ENCODE measurements at regions not wholly inside any gene's neighbourhood (a gene's known extent, or its start where the extent isn't known, plus 50 kb on each side); places are given as distances from the start of the nearest gene placed in this dataset.

DNA sequence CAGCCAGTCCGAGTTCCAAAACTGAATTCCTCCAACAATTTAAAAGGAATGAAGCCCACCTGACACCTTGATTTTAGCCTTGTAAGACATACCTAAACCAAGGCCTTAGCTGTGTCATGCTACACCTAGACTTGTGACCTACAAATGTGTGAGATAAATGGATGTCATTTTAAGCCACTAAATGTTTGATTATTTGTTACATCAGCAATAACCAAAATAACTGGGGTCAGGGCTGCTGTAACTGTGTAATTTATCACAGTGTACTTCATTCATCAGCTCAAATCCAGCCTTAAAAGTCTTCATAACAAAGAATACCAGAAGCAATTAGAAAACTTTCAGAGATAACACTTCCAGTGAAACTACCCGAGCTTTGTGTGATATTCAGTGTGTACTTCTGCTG, 673.0 kb upstream of the ANO3 start:
- no peak overlapping the region for H3K4me3 ChIP-seq (replicated peaks in 1 of 2; ENCODE audit: low read depth in 1 of 2, low read length in 2 of 2)
- BruUV-seq (replicated peaks): no TSS peak
- TF ChIP-seq EZH2 (IDR thresholded peaks at IDR 0.05) (no peak), RAD21 (IDR thresholded peaks at IDR 0.05; ENCODE audit: low read depth) (no peak), EGR1 (IDR thresholded peaks at IDR 0.05; ENCODE audit: low read depth) (no peak), EZH2phosphoT487 (IDR thresholded peaks at IDR 0.05; ENCODE audit: borderline replicate concordance) (no peak), JUND (IDR thresholded peaks at IDR 0.05) (no peak)
- TF ChIP-seq, protein P1, sequence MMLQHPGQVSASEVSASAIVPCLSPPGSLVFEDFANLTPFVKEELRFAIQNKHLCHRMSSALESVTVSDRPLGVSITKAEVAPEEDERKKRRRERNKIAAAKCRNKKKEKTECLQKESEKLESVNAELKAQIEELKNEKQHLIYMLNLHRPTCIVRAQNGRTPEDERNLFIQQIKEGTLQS (IDR thresholded peaks at IDR 0.05): no peak
- H3K4me2 ChIP-seq (ENCODE audit: low read length): no peak overlapping the region
- no peaks in the 10 kb centered on the region for H3K9me2 ChIP-seq (ENCODE audit: insufficient read depth)
- H2AFZ ChIP-seq (ENCODE audit: low read depth, low read length, poor library complexity, severe bottlenecking): no peak overlapping the region
- no peak for DNase-seq (ENCODE audit: low read depth, low spot score)
- ChIA-PET POLR2A (no interaction called here), RAD21 (ENCODE audit: low non-redundant PET in 1 of 2, low total read pairs in 2 of 2, uncharacterized antibody in 2 of 2, unreplicated experiment in 2 of 2) (no interaction called here), CTCF (no interaction called here)
- H3K36me3 ChIP-seq (ENCODE audit: control insufficient read depth in 1 of 2, insufficient read depth in 2 of 2, low read length in 2 of 2): no peaks in the 10 kb centered on the region
- peaks cover 3 to 17% of the 10 kb centered on the region in 2 experiments; a peak in 3 of 4 replicates for H3K9me3 ChIP-seq (ENCODE audit: control insufficient read depth in 1 of 2, insufficient read depth in 1 of 2, low read depth in 1 of 2, low read length in 2 of 2)
- intact Hi-C loops (cut with micrococcal nuclease): no loop called here
- no peak for ATAC-seq
- H3K27me3 ChIP-seq (ENCODE audit: insufficient read depth, low read length): no peaks in the 10 kb centered on the region
- no peaks in the 10 kb centered on the region for H3K79me2 ChIP-seq (ENCODE audit: insufficient read depth, low read length)
- H3K9ac ChIP-seq (ENCODE audit: low read length): no peak overlapping the region
- no peak overlapping the region for H3K27ac ChIP-seq (ENCODE audit: low read depth, low read length)
- H4K20me1 ChIP-seq (ENCODE audit: insufficient read depth): no peaks in the 10 kb centered on the region
- H3K4me1 ChIP-seq (ENCODE audit: control insufficient read depth in 1 of 2, insufficient read depth in 2 of 2, low read length in 2 of 2): no peaks in the 10 kb centered on the region

DNA sequence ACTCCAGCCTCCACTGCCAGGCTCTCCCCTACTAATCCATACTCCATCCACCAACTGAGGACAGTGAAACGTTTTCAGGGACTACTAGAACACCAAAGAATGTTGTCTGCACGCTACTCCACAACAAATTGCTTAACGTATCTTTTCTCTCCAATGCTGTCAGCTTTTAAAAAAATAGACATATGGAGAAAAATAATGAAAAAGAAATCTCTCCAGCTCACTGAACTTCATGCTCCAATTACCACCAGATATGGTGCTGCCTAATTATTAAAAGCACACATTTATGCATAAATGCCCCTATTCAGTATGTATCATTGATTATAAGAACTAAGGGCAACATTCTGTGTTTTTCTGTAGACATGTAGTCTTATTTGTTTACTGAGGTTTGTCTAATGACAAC, 672.2 kb upstream of the ANO3 start:
- Histone ChIP-seq H3K4me1 (ENCODE audit: control insufficient read depth in 1 of 2, insufficient read depth in 2 of 2, low read length in 2 of 2) (no peaks in the 10 kb centered on the region), H3K36me3 (ENCODE audit: control insufficient read depth in 1 of 2, insufficient read depth in 2 of 2, low read length in 2 of 2) (no peaks in the 10 kb centered on the region), H3K9me3 (ENCODE audit: control insufficient read depth in 1 of 2, insufficient read depth in 1 of 2, low read depth in 1 of 2, low read length in 2 of 2) (peaks cover 3 to 19% of the 10 kb centered on the region in 2 experiments; a peak in 3 of 4 replicates), H3K9me2 (ENCODE audit: insufficient read depth) (no peaks in the 10 kb centered on the region), H3K4me3 (replicated peaks in 1 of 2; ENCODE audit: low read depth in 1 of 2, low read length in 2 of 2) (no peak overlapping the region), H3K27me3 (ENCODE audit: insufficient read depth, low read length) (no peaks in the 10 kb centered on the region), H3K4me2 (ENCODE audit: low read length) (no peak overlapping the region), H3K27ac (ENCODE audit: low read depth, low read length) (no peak overlapping the region), H3K79me2 (ENCODE audit: insufficient read depth, low read length) (no peaks in the 10 kb centered on the region), H2AFZ (ENCODE audit: low read depth, low read length, poor library complexity, severe bottlenecking) (no peak overlapping the region), H3K9ac (ENCODE audit: low read length) (no peak overlapping the region), H4K20me1 (ENCODE audit: insufficient read depth) (no peaks in the 10 kb centered on the region)
- ChIA-PET RAD21 (ENCODE audit: low non-redundant PET in 1 of 2, low total read pairs in 2 of 2, uncharacterized antibody in 2 of 2, unreplicated experiment in 2 of 2) (no interaction called here), POLR2A (no interaction called here), CTCF (no interaction called here)
- DNase-seq (ENCODE audit: low read depth, low spot score) (no peak), ATAC-seq (no peak)
- no TSS peak for BruUV-seq (replicated peaks)
- intact Hi-C loops (cut with micrococcal nuclease): no loop called here
- no peak for TF ChIP-seq SIN3A (IDR thresholded peaks at IDR 0.05; ENCODE audit: low read depth)
- no peak for TF ChIP-seq JUND (IDR thresholded peaks at IDR 0.05)
- TF ChIP-seq TCF7L2 (IDR thresholded peaks at IDR 0.05; ENCODE audit: borderline replicate concordance, extremely low read depth, insufficient read depth, insufficient read length): no peak
- no peak for TF ChIP-seq SP1 (IDR thresholded peaks at IDR 0.05; ENCODE audit: low read depth)
- TF ChIP-seq CEBPB (IDR thresholded peaks at IDR 0.05; ENCODE audit: low read depth): no peak
- TF ChIP-seq, protein P2, sequence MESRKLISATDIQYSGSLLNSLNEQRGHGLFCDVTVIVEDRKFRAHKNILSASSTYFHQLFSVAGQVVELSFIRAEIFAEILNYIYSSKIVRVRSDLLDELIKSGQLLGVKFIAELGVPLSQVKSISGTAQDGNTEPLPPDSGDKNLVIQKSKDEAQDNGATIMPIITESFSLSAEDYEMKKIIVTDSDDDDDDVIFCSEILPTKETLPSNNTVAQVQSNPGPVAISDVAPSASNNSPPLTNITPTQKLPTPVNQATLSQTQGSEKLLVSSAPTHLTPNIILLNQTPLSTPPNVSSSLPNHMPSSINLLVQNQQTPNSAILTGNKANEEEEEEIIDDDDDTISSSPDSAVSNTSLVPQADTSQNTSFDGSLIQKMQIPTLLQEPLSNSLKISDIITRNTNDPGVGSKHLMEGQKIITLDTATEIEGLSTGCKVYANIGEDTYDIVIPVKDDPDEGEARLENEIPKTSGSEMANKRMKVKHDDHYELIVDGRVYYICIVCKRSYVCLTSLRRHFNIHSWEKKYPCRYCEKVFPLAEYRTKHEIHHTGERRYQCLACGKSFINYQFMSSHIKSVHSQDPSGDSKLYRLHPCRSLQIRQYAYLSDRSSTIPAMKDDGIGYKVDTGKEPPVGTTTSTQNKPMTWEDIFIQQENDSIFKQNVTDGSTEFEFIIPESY (IDR thresholded peaks at IDR 0.05; ENCODE audit: extremely low read depth, insufficient replicate concordance, low read length): no peak
- TF ChIP-seq, protein P3, sequence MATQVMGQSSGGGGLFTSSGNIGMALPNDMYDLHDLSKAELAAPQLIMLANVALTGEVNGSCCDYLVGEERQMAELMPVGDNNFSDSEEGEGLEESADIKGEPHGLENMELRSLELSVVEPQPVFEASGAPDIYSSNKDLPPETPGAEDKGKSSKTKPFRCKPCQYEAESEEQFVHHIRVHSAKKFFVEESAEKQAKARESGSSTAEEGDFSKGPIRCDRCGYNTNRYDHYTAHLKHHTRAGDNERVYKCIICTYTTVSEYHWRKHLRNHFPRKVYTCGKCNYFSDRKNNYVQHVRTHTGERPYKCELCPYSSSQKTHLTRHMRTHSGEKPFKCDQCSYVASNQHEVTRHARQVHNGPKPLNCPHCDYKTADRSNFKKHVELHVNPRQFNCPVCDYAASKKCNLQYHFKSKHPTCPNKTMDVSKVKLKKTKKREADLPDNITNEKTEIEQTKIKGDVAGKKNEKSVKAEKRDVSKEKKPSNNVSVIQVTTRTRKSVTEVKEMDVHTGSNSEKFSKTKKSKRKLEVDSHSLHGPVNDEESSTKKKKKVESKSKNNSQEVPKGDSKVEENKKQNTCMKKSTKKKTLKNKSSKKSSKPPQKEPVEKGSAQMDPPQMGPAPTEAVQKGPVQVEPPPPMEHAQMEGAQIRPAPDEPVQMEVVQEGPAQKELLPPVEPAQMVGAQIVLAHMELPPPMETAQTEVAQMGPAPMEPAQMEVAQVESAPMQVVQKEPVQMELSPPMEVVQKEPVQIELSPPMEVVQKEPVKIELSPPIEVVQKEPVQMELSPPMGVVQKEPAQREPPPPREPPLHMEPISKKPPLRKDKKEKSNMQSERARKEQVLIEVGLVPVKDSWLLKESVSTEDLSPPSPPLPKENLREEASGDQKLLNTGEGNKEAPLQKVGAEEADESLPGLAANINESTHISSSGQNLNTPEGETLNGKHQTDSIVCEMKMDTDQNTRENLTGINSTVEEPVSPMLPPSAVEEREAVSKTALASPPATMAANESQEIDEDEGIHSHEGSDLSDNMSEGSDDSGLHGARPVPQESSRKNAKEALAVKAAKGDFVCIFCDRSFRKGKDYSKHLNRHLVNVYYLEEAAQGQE (IDR thresholded peaks at IDR 0.05; ENCODE audit: low read depth): no peak
- TF ChIP-seq ZNF274 (IDR thresholded peaks at IDR 0.05; ENCODE audit: low read depth, low read length): no peak
- no peak for TF ChIP-seq POLR2A (IDR thresholded peaks at IDR 0.05; ENCODE audit: borderline replicate concordance, extremely low read depth, insufficient read depth, insufficient read length)

Data from HCT116 (cell line).